T-cell (primary cell): ENCODE measurements at regions not wholly inside any gene's neighbourhood (a gene's known extent, or its start where the extent isn't known, plus 50 kb on each side); places are given as distances from the start of the nearest gene placed in this dataset.
"Not testable (repeated sequence)": the region's sequence is repeated elsewhere in the genome, so short reads cannot be mapped to it uniquely, and the experiment has no call there.

Experiments
- ATAC-seq, 4 experiments: fragments of 200-7000 bp in 3 of 4; fragments of 150-1000 bp in 1 of 4; cut with Tn5 transposase; replicated peaks in 1 of 4; 1 replicate in 3 of 4; 2 replicates in 1 of 4; pipeline ENCODE4 v1.10.0; 2021; ENCODE audit warnings: moderate library complexity in 3 of 4, mild to moderate bottlenecking in 2 of 4, moderate number of reproducible peaks in 1 of 4
- CTCF ChIA-PET, 2 donors: fragments of 300-600 bp; sonication (Branson Sonifier 250); formaldehyde crosslinking; loops; one replicate each; lab custom pipeline; 2022; ENCODE audit warnings: antibody characterized with exemption in 2 of 2; lab: Charles Lee
- POLR2A ChIA-PET, 2 donors: fragments of 300-600 bp; sonication (Branson Sonifier 250); formaldehyde crosslinking; loops; one replicate each; lab custom pipeline; 2022; ENCODE audit warnings: antibody characterized with exemption in 2 of 2; lab: Charles Lee
- DNase-seq, 35 experiments: peaks; one replicate each; pipeline versions ENCODE4 v3.0.0 to v3.0.0-alpha.2; 2013 to 2023
- H3K27ac ChIP-seq: one replicate; pipeline ENCODE4 v1.5.1; 2013; ENCODE audit warnings: low read length
- H3K27me3 ChIP-seq, 2 experiments: replicated peaks in 1 of 2; 1 replicate in 1 of 2; 2 replicates in 1 of 2; pipeline versions ENCODE4 v1.6.1 to v1.7.0; 2013; ENCODE audit warnings: low read length in 1 of 2, mixed read lengths in 1 of 2; ENCODE audit not compliant: control insufficient read depth in 2 of 2, insufficient read depth in 2 of 2; ENCODE audit errors: extremely low read depth in 1 of 2
- H3K36me3 ChIP-seq, 2 donors: 1 replicate in 1 of 2; 2 replicates in 1 of 2; pipeline versions ENCODE4 v1.6.1 to v1.7.0; 2013; ENCODE audit warnings: low read length in 1 of 2; ENCODE audit not compliant: control insufficient read depth in 2 of 2, insufficient read depth in 1 of 2; ENCODE audit errors: extremely low read depth in 1 of 2
- H3K4me1 ChIP-seq, 2 experiments: 1 replicate in 1 of 2; 2 replicates in 1 of 2; pipeline versions ENCODE4 v1.6.1 to v1.7.0; 2013; ENCODE audit warnings: low read length in 2 of 2, mixed read lengths in 1 of 2; ENCODE audit not compliant: insufficient read depth in 2 of 2, control insufficient read depth in 1 of 2; ENCODE audit errors: extremely low read depth in 1 of 2
- H3K4me3 ChIP-seq, 2 donors: 1 replicate in 1 of 2; 2 replicates in 1 of 2; pipeline versions ENCODE4 v1.5.1 to v1.7.0; 2013; ENCODE audit warnings: mild to moderate bottlenecking in 2 of 2, low read length in 1 of 2, moderate library complexity in 1 of 2; ENCODE audit not compliant: control insufficient read depth in 1 of 2; ENCODE audit errors: extremely low read depth in 1 of 2
- H3K9me3 ChIP-seq: 2 replicates; pipeline ENCODE4 v1.7.0; 2013
- H3K27ac Mint-ChIP-seq, 2 donors: one replicate each; pipeline ENCODE4 v1.8.0; 2020 to 2021; ENCODE audit warnings: mild to moderate bottlenecking in 2 of 2, mixed read lengths in 2 of 2
- H3K27me3 Mint-ChIP-seq, 2 donors: one replicate each; pipeline ENCODE4 v1.8.0; 2021 to 2022; ENCODE audit warnings: mixed read lengths in 2 of 2
- H3K36me3 Mint-ChIP-seq: one replicate; pipeline ENCODE4 v1.8.0; 2021; ENCODE audit warnings: mixed read lengths
- H3K4me1 Mint-ChIP-seq, 3 donors: one replicate each; pipeline ENCODE4 v1.8.0; 2020 to 2022; ENCODE audit warnings: mixed read lengths in 3 of 3, mild to moderate bottlenecking in 1 of 3
- H3K4me3 Mint-ChIP-seq, 3 donors: one replicate each; pipeline ENCODE4 v1.8.0; 2020 to 2022; ENCODE audit warnings: mild to moderate bottlenecking in 3 of 3, mixed read lengths in 3 of 3, moderate library complexity in 3 of 3
- H3K9me3 Mint-ChIP-seq, 3 donors: one replicate each; pipeline ENCODE4 v1.8.0; 2020 to 2022; ENCODE audit warnings: mixed read lengths in 3 of 3
- WGBS: methylation state at CpG from one replicate; pipeline ENCODE4 v1.1.5; 2013; ENCODE audit warnings: missing lambda C conversion rate; ENCODE audit not compliant: insufficient coverage; 5-methylcytosine and 5-hydroxymethylcytosine counted together

DNA sequence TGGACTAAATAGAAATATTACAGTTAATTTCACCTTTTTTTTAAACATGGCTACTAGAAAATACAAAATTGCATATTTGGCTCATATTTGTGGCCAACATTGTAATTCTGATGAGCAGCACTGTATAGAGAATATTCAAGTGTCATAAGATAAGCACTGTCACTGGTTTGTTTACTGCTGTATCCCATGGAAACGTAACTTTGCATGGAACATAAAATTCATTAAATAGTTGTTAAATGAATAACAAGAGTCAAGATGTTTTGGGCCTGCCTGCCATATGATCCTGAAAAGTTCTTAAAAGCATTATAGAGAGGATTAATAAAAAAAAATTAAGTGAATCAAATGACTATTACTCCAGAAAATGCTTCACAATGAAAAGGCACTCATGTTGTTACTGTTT, 763.7 kb upstream of the CRIM1 start:
- Histone ChIP-seq H3K4me3 (no peak overlapping the region), H3K9me3 (no peaks in the 10 kb centered on the region), H3K4me1 (no peaks in the 10 kb centered on the region), H3K27ac (no peak overlapping the region), H3K27me3 (no peaks in the 10 kb centered on the region), H3K36me3 (no peaks in the 10 kb centered on the region)
- peaks cover 2 to 15% (median 4%) of the 10 kb centered on the region in 3 donors for H3K9me3 Mint-ChIP-seq
- H3K4me3 Mint-ChIP-seq: no peak overlapping the region
- no peak overlapping the region for H3K27ac Mint-ChIP-seq
- H3K4me1 Mint-ChIP-seq: no peaks in the 10 kb centered on the region
- DNase-seq: no peak
- ChIA-PET POLR2A (no interaction called here), CTCF (no interaction called here)
- WGBS: no CpG with 5 or more reads among the region's 1 CpG
- no peaks in the 10 kb centered on the region for H3K27me3 Mint-ChIP-seq
- H3K36me3 Mint-ChIP-seq: no peaks in the 10 kb centered on the region
- no peak for ATAC-seq

DNA sequence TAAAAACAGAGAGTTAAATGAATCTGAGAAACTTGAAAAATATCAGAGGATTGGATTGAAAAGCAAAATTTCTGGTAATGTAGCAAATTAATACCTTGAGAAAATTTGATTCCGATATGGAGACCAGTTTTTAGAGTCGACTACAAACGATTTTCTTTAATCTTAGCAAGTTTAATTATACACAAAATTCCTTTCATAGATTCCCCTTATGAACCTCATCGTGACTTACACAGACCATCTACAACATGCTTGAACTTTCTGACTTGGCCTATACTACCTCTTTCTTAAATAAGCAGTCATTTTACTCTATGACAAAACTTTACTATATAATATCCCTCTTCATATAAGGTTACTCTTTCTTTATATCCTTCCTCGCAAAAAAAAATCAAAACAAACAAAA, 769.6 kb upstream of the CRIM1 start:
- no peak overlapping the region for H3K27ac ChIP-seq
- POLR2A ChIA-PET: no interaction called here
- no peaks in the 10 kb centered on the region for H3K27me3 Mint-ChIP-seq
- ATAC-seq (no peak), DNase-seq (no peak)
- H3K27ac Mint-ChIP-seq: no peak overlapping the region
- CTCF ChIA-PET: no interaction called here
- no peak overlapping the region for H3K4me3 Mint-ChIP-seq
- H3K9me3 Mint-ChIP-seq: peaks cover 4 to 15% (median 4%) of the 10 kb centered on the region in 3 donors
- no peak overlapping the region for H3K4me3 ChIP-seq
- 63% methylated on average over 4 of the region's 5 CpGs for WGBS
- no peaks in the 10 kb centered on the region for H3K36me3 ChIP-seq
- H3K9me3 ChIP-seq: no peaks in the 10 kb centered on the region
- H3K36me3 Mint-ChIP-seq: no peaks in the 10 kb centered on the region
- no peaks in the 10 kb centered on the region for H3K4me1 ChIP-seq
- no peaks in the 10 kb centered on the region for H3K27me3 ChIP-seq
- H3K4me1 Mint-ChIP-seq: no peaks in the 10 kb centered on the region

DNA sequence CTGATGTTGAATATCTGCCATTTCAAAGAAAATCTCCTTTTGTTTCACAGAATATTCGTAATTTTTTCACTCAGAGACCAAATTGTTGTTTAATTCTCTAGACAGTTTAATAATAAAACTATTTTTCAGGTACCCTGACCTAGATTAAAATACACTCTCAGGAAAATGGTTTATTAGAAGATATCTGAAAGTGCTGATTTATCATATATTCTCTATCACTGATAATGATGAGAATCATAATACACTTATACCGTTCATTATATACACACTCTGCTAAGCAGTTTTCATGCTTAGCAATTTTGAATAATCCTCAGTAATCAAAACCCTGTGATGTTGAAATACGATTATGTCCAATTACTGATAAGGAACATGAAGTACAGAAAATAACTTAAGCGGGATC, 772.9 kb upstream of the CRIM1 start:
- DNase-seq: no peak
- 100% methylated on average over 1 of the region's 4 CpGs for WGBS
- no peak overlapping the region for H3K27ac Mint-ChIP-seq
- Histone ChIP-seq H3K27ac (no peak overlapping the region), H3K36me3 (no peaks in the 10 kb centered on the region), H3K9me3 (no peaks in the 10 kb centered on the region), H3K27me3 (no peaks in the 10 kb centered on the region), H3K4me3 (no peak overlapping the region), H3K4me1 (no peaks in the 10 kb centered on the region)
- ChIA-PET CTCF (no interaction called here), POLR2A (no interaction called here)
- H3K36me3 Mint-ChIP-seq: no peaks in the 10 kb centered on the region
- ATAC-seq: no peak
- H3K27me3 Mint-ChIP-seq: no peaks in the 10 kb centered on the region
- no peaks in the 10 kb centered on the region for H3K4me1 Mint-ChIP-seq
- H3K9me3 Mint-ChIP-seq: peaks cover 2 to 17% (median 3%) of the 10 kb centered on the region in 3 donors
- no peak overlapping the region for H3K4me3 Mint-ChIP-seq

DNA sequence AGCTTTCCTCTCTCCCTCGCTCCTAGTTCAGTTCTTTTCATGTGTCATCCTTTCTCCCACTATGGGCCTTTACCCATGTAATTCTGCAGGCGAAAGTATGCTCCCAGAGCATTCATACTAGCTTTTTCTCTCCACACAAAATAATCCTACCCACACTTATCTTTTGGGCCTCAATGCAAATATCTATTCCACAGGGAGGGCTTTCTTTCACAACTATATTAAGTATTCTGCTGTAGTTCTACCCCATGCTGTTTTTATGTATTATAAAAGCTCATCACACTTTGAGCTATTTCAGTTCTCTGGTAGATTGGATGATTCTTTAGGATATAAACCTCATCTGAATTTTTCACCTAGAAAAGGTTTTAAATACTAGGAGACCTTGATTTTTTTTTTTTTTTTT, 774.6 kb upstream of the CRIM1 start:
- Mint-ChIP-seq H3K9me3 (peaks cover 0 to 8% (median 3%) of the 10 kb centered on the region in 3 donors), H3K27ac (no peak overlapping the region), H3K4me1 (no peaks in the 10 kb centered on the region), H3K27me3 (no peaks in the 10 kb centered on the region), H3K36me3 (no peaks in the 10 kb centered on the region), H3K4me3 (no peak overlapping the region)
- H3K4me1 ChIP-seq: no peaks in the 10 kb centered on the region
- H3K36me3 ChIP-seq: no peaks in the 10 kb centered on the region
- ChIA-PET POLR2A (no interaction called here), CTCF (no interaction called here)
- 56% methylated on average over 2 of the region's 2 CpGs for WGBS
- H3K4me3 ChIP-seq: no peak overlapping the region
- H3K27ac ChIP-seq: no peak overlapping the region
- peaks cover 3% of the 10 kb centered on the region for H3K9me3 ChIP-seq
- no peaks in the 10 kb centered on the region for H3K27me3 ChIP-seq
- DNase-seq (no peak), ATAC-seq (no peak)

DNA sequence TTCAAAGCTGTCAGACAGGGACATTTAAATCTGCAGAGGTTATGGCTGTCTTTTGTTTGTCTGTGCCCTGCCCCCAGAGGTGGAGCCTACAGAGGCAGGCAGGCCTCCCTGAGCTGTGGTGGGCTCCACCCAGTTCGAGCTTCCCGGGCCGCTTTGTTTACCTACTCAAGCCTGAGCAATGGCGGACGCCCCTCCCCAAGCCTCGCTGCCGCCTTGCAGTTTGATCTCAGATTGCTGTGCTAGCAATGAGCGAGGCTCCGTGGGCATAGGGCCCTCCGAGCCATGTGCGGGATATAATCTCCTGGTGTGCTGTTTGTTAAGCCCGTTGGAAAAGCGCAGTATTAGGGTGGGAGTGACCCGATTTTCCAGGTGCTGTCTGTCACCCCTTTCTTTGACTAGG, 787.0 kb upstream of the CRIM1 start:
- H3K27ac Mint-ChIP-seq, H3K36me3 ChIP-seq, CTCF ChIA-PET, H3K27me3 ChIP-seq, H3K9me3 ChIP-seq, H3K36me3 Mint-ChIP-seq, ATAC-seq, H3K4me1 Mint-ChIP-seq, H3K27me3 Mint-ChIP-seq, H3K4me3 Mint-ChIP-seq, H3K4me3 ChIP-seq, POLR2A ChIA-PET, H3K4me1 ChIP-seq, H3K27ac ChIP-seq, DNase-seq: not testable (repeated sequence)
- H3K9me3 Mint-ChIP-seq: peaks cover 0 to 12% (median 8%) of the 10 kb centered on the region in 3 donors
- WGBS: 72% methylated on average over 5 of the region's 14 CpGs

DNA sequence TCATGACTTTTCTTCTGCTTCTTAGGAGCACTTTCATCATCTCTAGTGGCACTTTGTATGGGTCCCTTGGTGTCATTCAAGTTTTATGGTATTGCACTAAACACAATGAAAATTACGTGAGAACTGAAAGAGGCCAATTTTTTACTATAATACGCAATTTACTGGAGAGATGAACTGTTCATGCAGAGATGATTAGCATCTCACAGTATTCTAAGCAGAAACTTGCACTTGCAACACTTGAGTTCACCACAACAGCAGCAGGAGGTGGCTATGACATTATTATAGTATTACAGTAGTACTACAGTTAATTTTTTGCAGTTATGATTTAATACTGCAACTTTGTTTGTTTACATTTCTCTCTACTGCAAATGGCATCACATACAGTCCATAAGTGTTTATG, 793.1 kb upstream of the CRIM1 start:
- Histone ChIP-seq H3K9me3 (no peaks in the 10 kb centered on the region), H3K27ac (no peak overlapping the region), H3K27me3 (no peaks in the 10 kb centered on the region), H3K4me3 (no peak overlapping the region), H3K4me1 (no peaks in the 10 kb centered on the region), H3K36me3 (no peaks in the 10 kb centered on the region)
- no CpG with 5 or more reads among the region's 2 CpGs for WGBS
- no peak overlapping the region for H3K27ac Mint-ChIP-seq
- ATAC-seq (no peak), DNase-seq (no peak)
- no peaks in the 10 kb centered on the region for H3K4me1 Mint-ChIP-seq
- H3K4me3 Mint-ChIP-seq: no peak overlapping the region
- H3K9me3 Mint-ChIP-seq: peaks cover 0 to 10% (median 0%) of the 10 kb centered on the region in 3 donors
- POLR2A ChIA-PET: no interaction called here
- no peaks in the 10 kb centered on the region for H3K36me3 Mint-ChIP-seq
- CTCF ChIA-PET: no interaction called here
- no peaks in the 10 kb centered on the region for H3K27me3 Mint-ChIP-seq

DNA sequence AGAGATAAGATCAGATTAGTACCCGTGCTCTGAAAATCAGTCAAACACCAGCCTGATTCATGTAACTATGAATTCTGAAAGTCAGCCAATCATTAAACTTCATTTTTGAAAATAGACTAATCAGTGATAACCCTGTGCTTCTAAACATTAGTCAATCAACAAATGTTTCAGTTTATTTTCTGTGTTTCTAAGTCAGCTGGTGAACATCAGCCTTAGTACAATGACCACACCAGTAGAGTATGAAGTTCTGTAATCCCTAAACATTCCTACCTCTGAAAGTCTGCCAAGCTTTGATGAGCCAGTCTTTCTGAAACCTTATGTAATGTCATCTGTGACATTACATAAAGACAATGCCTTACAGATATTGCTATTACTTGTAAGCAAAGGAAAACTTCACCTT, 807.4 kb upstream of the CRIM1 start:
- Histone ChIP-seq H3K27me3 (no peaks in the 10 kb centered on the region), H3K9me3 (no peaks in the 10 kb centered on the region), H3K27ac (no peak overlapping the region), H3K4me1 (no peaks in the 10 kb centered on the region), H3K4me3 (no peak overlapping the region), H3K36me3 (no peaks in the 10 kb centered on the region)
- no peaks in the 10 kb centered on the region for H3K4me1 Mint-ChIP-seq
- DNase-seq: no peak
- H3K27me3 Mint-ChIP-seq: no peaks in the 10 kb centered on the region
- no peak for ATAC-seq
- ChIA-PET CTCF (no interaction called here), POLR2A (no interaction called here)
- H3K36me3 Mint-ChIP-seq: no peaks in the 10 kb centered on the region
- H3K27ac Mint-ChIP-seq: no peak overlapping the region
- peaks cover 0 to 3% (median 0%) of the 10 kb centered on the region in 3 donors for H3K9me3 Mint-ChIP-seq
- 80% methylated on average over 1 of the region's 1 CpG for WGBS
- no peak overlapping the region for H3K4me3 Mint-ChIP-seq
